Skeletal muscle satellite cell (primary cell): ENCODE measurements at regions not wholly inside any gene's neighbourhood (a gene's known extent, or its start where the extent isn't known, plus 50 kb on each side); places are given as distances from the start of the nearest gene placed in this dataset.
"Not testable (repeated sequence)": the region's sequence is repeated elsewhere in the genome, so short reads cannot be mapped to it uniquely, and the experiment has no call there.

ENCODE experiments used
- H3K27me3 ChIP-seq: 2 replicates; pipeline ENCODE4 v1.7.0; 2013; ENCODE audit warnings: low read length; ENCODE audit not compliant: control insufficient read depth, insufficient read depth
- H3K36me3 ChIP-seq: 2 replicates; pipeline ENCODE4 v1.7.0; 2013; ENCODE audit warnings: mild to moderate bottlenecking, control low read depth, low read length; ENCODE audit not compliant: insufficient read depth
- H3K4me1 ChIP-seq: 2 replicates; pipeline ENCODE4 v1.7.0; 2013; ENCODE audit warnings: low read length; ENCODE audit not compliant: control insufficient read depth, insufficient read depth
- H3K4me2 ChIP-seq: 2 replicates; pipeline ENCODE4 v1.7.0; 2013; ENCODE audit warnings: mild to moderate bottlenecking, low read length
- H3K4me3 ChIP-seq: 2 replicates; pipeline ENCODE4 v1.7.0; 2013; ENCODE audit warnings: low read length
- H3K9ac ChIP-seq: 2 replicates; pipeline ENCODE4 v1.7.0; 2013; ENCODE audit warnings: mild to moderate bottlenecking, low read depth, low read length, moderate library complexity
- H3K9me3 ChIP-seq: replicated peaks from 2 replicates; pipeline ENCODE4 v1.7.0; 2013; ENCODE audit warnings: mild to moderate bottlenecking, control low read depth, low read length

DNA sequence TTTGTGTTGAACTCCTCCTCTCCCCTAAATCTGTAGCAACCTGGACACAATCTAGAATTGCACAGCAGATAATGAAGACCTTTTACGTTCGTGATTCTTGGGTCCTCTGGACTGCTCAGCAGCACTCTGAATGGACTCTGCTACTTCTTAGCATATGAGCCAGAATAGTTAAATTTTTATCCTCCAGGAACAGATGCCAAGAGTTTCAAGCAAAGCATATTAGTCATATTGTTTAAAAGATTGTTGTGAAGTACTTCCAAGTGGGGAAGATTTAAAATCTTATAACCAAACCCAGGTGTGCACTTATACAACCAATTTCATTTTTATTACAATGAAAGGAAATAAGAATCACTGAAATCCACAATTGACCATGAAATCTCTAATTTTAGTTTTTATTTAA is 118.9 kb upstream of the EXOC2 start:
- Histone ChIP-seq H3K4me3 (no peak overlapping the region), H3K4me1 (no peaks in the 10 kb centered on the region), H3K9me3 (no peaks in the 10 kb centered on the region), H3K9ac (no peak overlapping the region), H3K27me3 (no peaks in the 10 kb centered on the region), H3K4me2 (no peak overlapping the region), H3K36me3 (no peaks in the 10 kb centered on the region)

- Histone ChIP-seq H3K27me3 (no peaks in the 10 kb centered on the region), H3K9me3 (no peaks in the 10 kb centered on the region), H3K4me3 (no peak overlapping the region), H3K4me1 (no peaks in the 10 kb centered on the region), H3K9ac (no peak overlapping the region), H3K4me2 (no peak overlapping the region), H3K36me3 (no peaks in the 10 kb centered on the region)
Measured at GRCh38 chr6:811191-811590, 118.3 kb upstream of the EXOC2 start.

DNA sequence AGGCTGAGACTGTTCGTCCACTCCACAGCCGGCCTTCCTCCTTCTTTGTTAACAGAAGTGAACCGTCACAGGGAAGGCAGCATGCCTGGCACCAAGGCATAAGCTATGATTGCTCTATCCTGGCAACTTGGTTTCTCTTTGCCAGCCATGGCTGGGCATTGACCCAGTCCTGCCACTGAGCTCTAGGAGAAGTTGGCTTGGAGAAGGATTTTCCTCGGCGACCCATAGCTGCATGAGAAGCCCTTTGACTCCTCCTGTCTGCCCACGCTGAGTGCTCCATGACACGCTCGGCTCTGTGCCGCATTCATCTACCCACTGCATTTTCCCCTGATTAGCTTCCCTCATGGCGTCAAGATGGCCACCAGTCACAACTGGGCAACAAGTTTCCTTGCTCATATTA is 111.8 kb upstream of the EXOC2 start:
- Histone ChIP-seq H3K9ac (no peak overlapping the region), H3K36me3 (no peaks in the 10 kb centered on the region), H3K27me3 (peaks cover 3% of the 10 kb centered on the region), H3K4me3 (no peak overlapping the region), H3K9me3 (no peaks in the 10 kb centered on the region), H3K4me2 (no peak overlapping the region), H3K4me1 (no peaks in the 10 kb centered on the region)

- no peaks in the 10 kb centered on the region for H3K9me3 ChIP-seq
- no peaks in the 10 kb centered on the region for H3K4me1 ChIP-seq
- peaks cover 8% of the 10 kb centered on the region for H3K27me3 ChIP-seq
- H3K4me2 ChIP-seq: no peak overlapping the region
- H3K4me3 ChIP-seq: no peak overlapping the region
- no peak overlapping the region for H3K9ac ChIP-seq
- H3K36me3 ChIP-seq: no peaks in the 10 kb centered on the region
Measured at GRCh38 chr6:804317-804716, 111.4 kb upstream of the EXOC2 start.

DNA sequence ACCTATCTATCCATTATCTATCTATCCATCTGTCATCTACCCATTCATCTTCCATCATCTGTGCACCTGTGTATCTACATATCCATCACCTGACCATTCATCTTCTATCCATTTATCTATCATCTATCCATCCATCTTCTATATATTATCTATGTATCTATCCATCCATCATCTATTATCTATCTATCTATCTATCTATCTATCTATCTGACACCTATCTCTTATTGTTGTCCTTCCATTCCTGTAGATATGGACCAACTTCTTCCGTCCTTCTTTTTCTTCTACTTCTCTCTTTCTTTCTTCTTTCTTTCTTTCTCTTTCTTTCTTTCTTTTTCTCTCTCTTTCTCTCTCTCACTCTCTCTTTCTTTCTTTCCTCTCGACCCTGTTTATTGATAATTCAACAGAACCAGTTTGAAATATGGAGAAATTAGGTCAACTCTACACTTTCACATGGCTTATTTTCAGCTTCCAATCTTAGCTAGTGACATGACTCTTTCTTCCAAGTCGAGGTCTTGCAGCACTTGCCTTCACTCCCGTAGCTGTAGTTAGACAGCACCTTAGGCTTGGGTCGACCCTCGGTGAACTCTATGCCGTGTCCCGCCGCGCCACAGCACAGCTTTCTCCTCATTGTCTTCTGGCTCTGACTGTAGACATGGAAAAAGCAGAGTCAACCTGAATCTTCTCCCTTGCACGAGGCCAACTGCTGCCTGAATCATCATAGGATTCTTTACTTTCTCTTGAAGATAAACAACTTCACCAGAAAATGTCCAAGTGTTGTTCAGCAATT is 110.4 kb upstream of the EXOC2 start:
- Histone ChIP-seq H3K4me1 (no peaks in the 10 kb centered on the region), H3K27me3 (peaks cover 15% of the 10 kb centered on the region), H3K9me3 (no peaks in the 10 kb centered on the region), H3K36me3 (no peaks in the 10 kb centered on the region), H3K4me2 (no peak overlapping the region), H3K9ac (no peak overlapping the region), H3K4me3 (no peak overlapping the region)

DNA sequence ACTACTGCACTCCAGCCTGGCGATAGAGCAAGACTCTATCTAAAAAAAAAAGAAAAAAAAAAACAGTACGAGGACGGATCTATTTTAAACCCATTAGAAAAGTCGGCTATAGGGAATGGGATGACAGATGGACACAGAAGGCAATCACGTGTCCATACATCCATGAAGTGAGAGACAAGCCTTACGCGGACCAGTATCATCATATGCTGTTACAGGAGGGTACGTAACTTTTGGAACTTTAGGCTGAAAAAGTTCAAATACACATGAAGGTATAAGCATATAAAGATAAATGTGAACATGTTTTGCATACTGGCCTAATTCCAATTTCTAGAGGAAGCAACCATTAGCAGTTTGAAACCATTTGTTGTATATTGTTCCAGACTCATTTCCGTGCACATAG is 109.8 kb upstream of the EXOC2 start:
- H3K36me3 ChIP-seq: no peaks in the 10 kb centered on the region
- no peak overlapping the region for H3K4me3 ChIP-seq
- no peak overlapping the region for H3K4me2 ChIP-seq
- H3K4me1 ChIP-seq: no peaks in the 10 kb centered on the region
- H3K9me3 ChIP-seq: no peaks in the 10 kb centered on the region
- H3K27me3 ChIP-seq: peaks cover 19% of the 10 kb centered on the region
- H3K9ac ChIP-seq: no peak overlapping the region

DNA sequence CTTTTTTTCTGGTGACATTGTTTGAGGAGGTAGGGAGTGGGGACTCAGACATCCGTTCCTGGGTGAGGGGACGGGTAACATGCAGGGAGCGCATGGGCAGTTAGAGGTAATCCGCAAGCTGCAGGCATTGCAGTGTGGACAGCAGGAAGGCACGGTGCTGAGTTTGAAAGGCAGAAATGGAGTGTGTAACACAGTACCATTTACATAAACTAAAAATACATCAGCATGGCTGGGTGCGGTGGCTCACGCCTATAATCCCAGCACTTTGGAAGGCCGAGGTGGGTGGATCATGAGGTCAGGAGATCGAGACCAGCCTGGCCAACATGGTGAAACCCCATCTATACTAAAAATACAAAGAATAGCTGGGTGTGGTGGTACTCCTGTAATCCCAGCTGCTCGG is 109.3 kb upstream of the EXOC2 start:
- not testable (repeated sequence) for H3K9me3 ChIP-seq, H3K36me3 ChIP-seq, H3K4me3 ChIP-seq, H3K4me1 ChIP-seq, H3K4me2 ChIP-seq, H3K9ac ChIP-seq
- H3K27me3 ChIP-seq: peaks cover 19% of the 10 kb centered on the region

DNA sequence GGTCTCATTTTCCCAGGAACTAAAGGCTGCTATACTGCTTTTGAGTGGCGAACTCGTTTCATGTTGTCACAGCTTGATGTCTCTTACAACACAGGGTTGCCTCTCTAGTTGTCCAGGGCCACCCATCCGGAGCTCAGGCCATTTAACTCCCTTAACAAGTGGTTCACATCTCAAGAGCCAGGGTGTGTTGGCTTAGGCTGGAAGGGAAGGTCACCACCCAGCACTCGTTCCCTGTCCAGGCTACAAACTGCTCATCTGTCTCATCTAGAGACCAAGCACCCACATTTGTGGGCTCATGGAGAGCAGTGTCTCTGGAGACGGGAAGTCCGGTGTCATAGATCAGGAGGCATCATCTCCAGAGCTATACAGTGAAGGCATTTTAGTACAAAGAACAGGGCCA is 106.8 kb upstream of the EXOC2 start:
- Histone ChIP-seq H3K27me3 (peaks cover 40% of the 10 kb centered on the region), H3K4me1 (no peaks in the 10 kb centered on the region), H3K4me2 (no peak overlapping the region), H3K9me3 (no peaks in the 10 kb centered on the region), H3K4me3 (no peak overlapping the region), H3K9ac (no peak overlapping the region), H3K36me3 (no peaks in the 10 kb centered on the region)

- no peak overlapping the region for H3K4me3 ChIP-seq
- peaks cover 50% of the 10 kb centered on the region for H3K27me3 ChIP-seq
- H3K36me3 ChIP-seq: no peaks in the 10 kb centered on the region
- H3K4me1 ChIP-seq: no peaks in the 10 kb centered on the region
- no peak overlapping the region for H3K9ac ChIP-seq
- no peak overlapping the region for H3K4me2 ChIP-seq
- H3K9me3 ChIP-seq: no peaks in the 10 kb centered on the region
Measured at GRCh38 chr6:797479-798077, 104.6 kb upstream of the EXOC2 start.

DNA sequence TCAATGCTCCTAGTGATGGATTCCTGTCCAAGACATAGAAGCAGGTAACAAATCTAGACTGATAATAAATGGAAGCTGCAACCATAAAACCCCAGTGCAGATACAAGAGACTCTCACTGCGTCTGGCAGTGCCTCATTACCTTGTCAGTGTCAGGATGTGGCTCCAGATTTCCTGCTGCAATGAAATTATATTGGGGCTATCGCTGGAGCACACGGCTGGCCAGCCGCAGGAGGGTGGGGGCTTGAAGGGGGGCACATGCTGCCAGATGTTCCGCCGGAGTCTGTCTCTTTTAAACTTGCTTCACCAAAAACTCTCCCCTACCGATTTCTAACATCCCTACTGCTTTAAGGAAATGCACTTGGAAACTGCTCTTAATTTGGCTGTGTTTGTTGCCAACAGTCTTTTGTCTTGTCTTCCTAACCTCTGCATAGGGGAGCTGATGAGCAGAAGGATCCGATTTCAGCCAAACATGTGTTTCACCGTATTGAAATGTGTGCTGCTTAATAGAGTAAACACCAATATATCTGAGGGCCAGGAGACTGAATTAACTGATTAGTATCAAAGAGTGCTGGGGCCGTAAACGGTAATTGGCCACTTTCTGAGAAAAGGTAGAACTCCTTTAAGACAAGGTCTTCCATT is 102.2 kb upstream of the EXOC2 start:
- Histone ChIP-seq H3K9ac (no peak overlapping the region), H3K27me3 (peaks cover 50% of the 10 kb centered on the region), H3K4me1 (no peaks in the 10 kb centered on the region)

GRCh38 chr6:793261-793660 is 100.3 kb upstream of the EXOC2 start:
- no peak overlapping the region for H3K4me2 ChIP-seq
- H3K9me3 ChIP-seq: no peaks in the 10 kb centered on the region
- no peaks in the 10 kb centered on the region for H3K4me1 ChIP-seq
- no peak overlapping the region for H3K4me3 ChIP-seq
- peaks cover 34% of the 10 kb centered on the region for H3K27me3 ChIP-seq
- H3K36me3 ChIP-seq: no peaks in the 10 kb centered on the region
- H3K9ac ChIP-seq: no peak overlapping the region

More for the DNA sequence above, 102.2 kb upstream of the EXOC2 start:
- H3K9me3 ChIP-seq: no peaks in the 10 kb centered on the region
- no peak overlapping the region for H3K4me3 ChIP-seq
- H3K36me3 ChIP-seq: no peaks in the 10 kb centered on the region
- no peak overlapping the region for H3K4me2 ChIP-seq

DNA sequence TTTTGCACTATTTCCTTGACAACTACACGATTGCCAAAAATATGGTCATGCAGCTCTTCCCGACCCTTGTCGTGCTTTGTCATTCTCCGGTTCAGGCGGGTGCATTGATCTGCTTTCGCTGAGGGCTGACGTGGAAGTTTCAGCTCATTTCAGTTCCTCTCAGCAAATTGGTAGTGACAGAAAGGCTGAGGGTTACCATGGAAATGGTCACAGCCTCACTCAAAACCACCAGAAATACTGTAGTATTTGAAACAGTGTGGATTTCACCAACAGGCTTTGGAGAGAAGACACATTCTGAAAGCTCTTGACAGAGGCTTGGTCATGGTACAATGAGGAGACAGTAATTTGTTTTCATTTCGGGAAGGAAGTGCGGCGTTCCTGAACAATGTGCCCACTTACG is 99.7 kb upstream of the EXOC2 start:
- no peak overlapping the region for H3K9ac ChIP-seq
- peaks cover 31% of the 10 kb centered on the region for H3K27me3 ChIP-seq
- H3K4me2 ChIP-seq: no peak overlapping the region
- no peaks in the 10 kb centered on the region for H3K9me3 ChIP-seq
- H3K36me3 ChIP-seq: no peaks in the 10 kb centered on the region
- H3K4me3 ChIP-seq: no peak overlapping the region
- no peaks in the 10 kb centered on the region for H3K4me1 ChIP-seq
